Muscle layer of duodenum (tissue), 2 donors: ENCODE measurements at regions not wholly inside any gene's neighbourhood (a gene's known extent, or its start where the extent isn't known, plus 50 kb on each side); places are given as distances from the start of the nearest gene placed in this dataset.
"Not testable (repeated sequence)": the region's sequence is repeated elsewhere in the genome, so short reads cannot be mapped to it uniquely, and the experiment has no call there.

Experiments
- H3K27ac ChIP-seq: one replicate; pipeline ENCODE4 v1.7.0; 2013; ENCODE audit warnings: mild to moderate bottlenecking, low read length
- H3K27me3 ChIP-seq: one replicate; pipeline ENCODE4 v1.7.0; 2013; ENCODE audit warnings: low read depth, mild to moderate bottlenecking, control low read depth, low read length
- H3K36me3 ChIP-seq, 2 donors: one replicate each; pipeline ENCODE4 v1.7.0; 2013; ENCODE audit warnings: low read length in 2 of 2, control low read depth in 1 of 2, mild to moderate bottlenecking in 1 of 2; ENCODE audit not compliant: insufficient read depth in 2 of 2, control insufficient read depth in 1 of 2
- H3K4me1 ChIP-seq, 2 donors: one replicate each; pipeline ENCODE4 v1.7.0; 2013; ENCODE audit warnings: low read length in 2 of 2, mild to moderate bottlenecking in 2 of 2, control low read depth in 1 of 2, moderate library complexity in 1 of 2; ENCODE audit not compliant: insufficient read depth in 2 of 2, control insufficient read depth in 1 of 2
- H3K4me3 ChIP-seq, 2 donors: one replicate each; pipeline ENCODE4 v1.7.0; 2013; ENCODE audit warnings: low read length in 2 of 2, low read depth in 1 of 2, mild to moderate bottlenecking in 1 of 2
- H3K9me3 ChIP-seq, 2 donors: one replicate each; pipeline ENCODE4 v1.7.0; 2013; ENCODE audit warnings: low read length in 2 of 2, control low read depth in 1 of 2, mild to moderate bottlenecking in 1 of 2; ENCODE audit not compliant: control insufficient read depth in 1 of 2
- donor health status: healthy.

- Histone ChIP-seq H3K4me3 (no peak overlapping the region), H3K36me3 (no peaks in the 10 kb centered on the region), H3K4me1 (no peaks in the 10 kb centered on the region), H3K27ac (no peak overlapping the region), H3K9me3 (no peaks in the 10 kb centered on the region), H3K27me3 (no peaks in the 10 kb centered on the region)
Measured at GRCh38 chr10:33015761-33016547, 57.9 kb upstream of the ITGB1 start.

GRCh38 chr10:33013331-33013730 is 55.3 kb upstream of the ITGB1 start:
- H3K36me3 ChIP-seq, H3K4me1 ChIP-seq, H3K27me3 ChIP-seq, H3K4me3 ChIP-seq, H3K9me3 ChIP-seq, H3K27ac ChIP-seq: not testable (repeated sequence)

- Histone ChIP-seq H3K36me3 (no peaks in the 10 kb centered on the region), H3K4me3 (no peak overlapping the region), H3K27ac (no peak overlapping the region), H3K27me3 (no peaks in the 10 kb centered on the region), H3K4me1 (no peaks in the 10 kb centered on the region), H3K9me3 (no peaks in the 10 kb centered on the region)
Measured at GRCh38 chr10:33012306-33012705, 54.3 kb upstream of the ITGB1 start.

- Histone ChIP-seq H3K4me3 (no peak overlapping the region), H3K27me3 (no peaks in the 10 kb centered on the region), H3K27ac (no peak overlapping the region), H3K36me3 (peaks cover 0 to 2% of the 10 kb centered on the region in 2 donors), H3K9me3 (no peaks in the 10 kb centered on the region), H3K4me1 (peaks cover 0 to 8% of the 10 kb centered on the region in 2 donors)
Measured at GRCh38 chr10:33010132-33011037, 52.4 kb upstream of the ITGB1 start.

- no peaks in the 10 kb centered on the region for H3K27me3 ChIP-seq
- peaks cover 0 to 7% of the 10 kb centered on the region in 2 donors for H3K36me3 ChIP-seq
- H3K4me3 ChIP-seq: no peak overlapping the region
- H3K9me3 ChIP-seq: no peaks in the 10 kb centered on the region
- no peak overlapping the region for H3K27ac ChIP-seq
- peaks cover 0 to 8% of the 10 kb centered on the region in 2 donors for H3K4me1 ChIP-seq
Measured at GRCh38 chr10:33009244-33010131, 51.5 kb upstream of the ITGB1 start.

- peaks cover 0 to 7% of the 10 kb centered on the region in 2 donors for H3K36me3 ChIP-seq
- no peaks in the 10 kb centered on the region for H3K9me3 ChIP-seq
- peaks cover 0 to 8% of the 10 kb centered on the region in 2 donors for H3K4me1 ChIP-seq
- no peaks in the 10 kb centered on the region for H3K27me3 ChIP-seq
- H3K27ac ChIP-seq: no peak overlapping the region
- no peak overlapping the region for H3K4me3 ChIP-seq
Measured at GRCh38 chr10:33008499-33009243, 50.6 kb upstream of the ITGB1 start.

- not testable (repeated sequence) for H3K27me3 ChIP-seq, H3K9me3 ChIP-seq, H3K4me3 ChIP-seq, H3K4me1 ChIP-seq, H3K27ac ChIP-seq, H3K36me3 ChIP-seq
Measured at GRCh38 chr10:33007731-33008381, 49.8 kb upstream of the ITGB1 start.
